ENCODE measurements at regions not wholly inside any gene's neighbourhood (a gene's known extent, or its start where the extent isn't known, plus 50 kb on each side); places are given as distances from the start of the nearest gene placed in this dataset.

- TF ChIP-seq POLR2A (IDR thresholded peaks at IDR 0.05; ENCODE audit: low read length) (no peak), TFCP2L1 (CRISPR knock-in tag; IDR thresholded peaks at IDR 0.05) (no peak), ATOH8 (CRISPR knock-in tag; IDR thresholded peaks at IDR 0.05; ENCODE audit: low read depth) (no peak), ZNF302 (CRISPR knock-in tag; IDR thresholded peaks at IDR 0.05) (no peak), PHF8 (IDR thresholded peaks at IDR 0.05; ENCODE audit: borderline replicate concordance, low read depth) (no peak), MYC (IDR thresholded peaks at IDR 0.05; ENCODE audit: borderline replicate concordance, low read length) (no peak), FOSB (CRISPR knock-in tag; IDR thresholded peaks at IDR 0.05) (no peak)
- ChIA-PET POLR2A (no interaction called here), CTCF (no interaction called here)
- no peak overlapping the region for H3K4me2 ChIP-seq
- DNase-seq (ENCODE audit: low read depth in 1 of 2, low spot score in 1 of 2) (no peak), ATAC-seq (no peak), FAIRE-seq (no peak)
- WGBS (ENCODE audit: missing lambda C conversion rate): 17% methylated on average over 1 of the region's 1 CpG
- no peak overlapping the region for H3K4me3 ChIP-seq
- H3K4me1 ChIP-seq: no peaks in the 10 kb centered on the region
- H3K9me3 ChIP-seq: no peaks in the 10 kb centered on the region
- no peak overlapping the region for H3K27ac ChIP-seq
These were observed 159.8 kb upstream of the PUDP start for GRCh38 chrX:7307720-7308119.

- TF ChIP-seq ZSCAN20 (CRISPR knock-in tag; IDR thresholded peaks at IDR 0.05): no peak
- no peak for TF ChIP-seq ZNF302 (CRISPR knock-in tag; IDR thresholded peaks at IDR 0.05)
- no peak for TF ChIP-seq POLR2AphosphoS2 (conservative IDR thresholded peaks at IDR 0.05; ENCODE audit: low read length)
- TF ChIP-seq GATA3 (IDR thresholded peaks at IDR 0.05; ENCODE audit: borderline replicate concordance): no peak
- no peak for TF ChIP-seq EP300 (IDR thresholded peaks at IDR 0.05)
- no peak for TF ChIP-seq TFCP2L1 (CRISPR knock-in tag; IDR thresholded peaks at IDR 0.05)
- TF ChIP-seq RARB (CRISPR knock-in tag; IDR thresholded peaks at IDR 0.05): no peak
- no peak for TF ChIP-seq BCL3 (IDR thresholded peaks at IDR 0.05)
- TF ChIP-seq ZC3H11A (IDR thresholded peaks at IDR 0.05): no peak
- H3K27ac ChIP-seq: no peak overlapping the region
- WGBS (ENCODE audit: missing lambda C conversion rate): 88% methylated on average over 1 of the region's 1 CpG
- H3K4me1 ChIP-seq: no peaks in the 10 kb centered on the region
- DNase-seq (ENCODE audit: low read depth in 1 of 2, low spot score in 1 of 2) (no peak), ATAC-seq (no peak), FAIRE-seq (no peak)
- ChIA-PET POLR2A (no interaction called here), CTCF (interaction anchor here (0.9 kb wide), 1 partner anchor 428 kb away, joined by 3 read pairs; no protein-coding TSS in a partner anchor)
- no peak overlapping the region for H3K4me3 ChIP-seq
- no peaks in the 10 kb centered on the region for H3K9me3 ChIP-seq
- H3K4me2 ChIP-seq: no peak overlapping the region
These were observed 146.5 kb upstream of the PUDP start for GRCh38 chrX:7294483-7294882.

GRCh38 chrX:7286168-7286837, 138.3 kb upstream of the PUDP start:
- no peaks in the 10 kb centered on the region for H3K4me1 ChIP-seq
- no peak for TF ChIP-seq EP300 (IDR thresholded peaks at IDR 0.05)
- TF ChIP-seq FOXS1 (CRISPR knock-in tag; IDR thresholded peaks at IDR 0.05): no peak
- no peak for TF ChIP-seq RFX5 (IDR thresholded peaks at IDR 0.05)
- TF ChIP-seq CHD2 (IDR thresholded peaks at IDR 0.05; ENCODE audit: low read length, partially characterized antibody): no peak
- TF ChIP-seq SMC3 (IDR thresholded peaks at IDR 0.05): no peak
- no peak for TF ChIP-seq JUNB (IDR thresholded peaks at IDR 0.05)
- TF ChIP-seq RAD21 (conservative IDR thresholded peaks at IDR 0.05 in 1 of 2, IDR thresholded peaks at IDR 0.05 in 1 of 2): no peak
- no peak for TF ChIP-seq TFCP2L1 (CRISPR knock-in tag; IDR thresholded peaks at IDR 0.05)
- TF ChIP-seq BHLHE40 (IDR thresholded peaks at IDR 0.05; ENCODE audit: low read depth, low read length): no peak
- TF ChIP-seq ATOH8 (CRISPR knock-in tag; IDR thresholded peaks at IDR 0.05; ENCODE audit: low read depth): no peak
- no peak for TF ChIP-seq USF2 (IDR thresholded peaks at IDR 0.05)
- TF ChIP-seq CTCF (IDR thresholded peaks at IDR 0.05): no peak
- TF ChIP-seq MAFK (IDR thresholded peaks at IDR 0.05; ENCODE audit: partially characterized antibody): no peak
- no peak for TF ChIP-seq ELK1 (IDR thresholded peaks at IDR 0.05; ENCODE audit: low read depth, low read length)
- no peak for TF ChIP-seq EHF (CRISPR knock-in tag; IDR thresholded peaks at IDR 0.05)
- no peak for TF ChIP-seq NFE2L2 (conservative IDR thresholded peaks at IDR 0.05; ENCODE audit: low read length)
- no peak overlapping the region for H3K4me2 ChIP-seq
- no peak overlapping the region for H3K27ac ChIP-seq
- no peak overlapping the region for H3K4me3 ChIP-seq
- POLR2A ChIA-PET: no interaction called here
- ATAC-seq (no peak), DNase-seq (ENCODE audit: low read depth in 1 of 2, low spot score in 1 of 2) (no peak), FAIRE-seq (no peak)
- no peaks in the 10 kb centered on the region for H3K9me3 ChIP-seq
- CTCF ChIA-PET: no interaction called here
- 8% methylated on average over 6 of the region's 6 CpGs for WGBS (ENCODE audit: missing lambda C conversion rate)
